ENCODE measurements at regions not wholly inside any gene's neighbourhood (a gene's known extent, or its start where the extent isn't known, plus 50 kb on each side); places are given as distances from the start of the nearest gene placed in this dataset.

GRCh38 chr3:76352511-76353284 is 567.3 kb upstream of the ZNF717 start:
- no peak for DNase-seq (ENCODE audit: extremely low read depth, low read depth)
- TF ChIP-seq CTCF (IDR thresholded peaks at IDR 0.05; ENCODE audit: low read depth, low read length, missing control alignments): no peak
- H3K4me3 ChIP-seq (replicated peaks; ENCODE audit: low read depth, low read length): no peak overlapping the region

GRCh38 chr3:76353683-76354082 is 568.3 kb upstream of the ZNF717 start:
- no peak for TF ChIP-seq CTCF (IDR thresholded peaks at IDR 0.05; ENCODE audit: low read depth, low read length, missing control alignments)
- H3K4me3 ChIP-seq (replicated peaks; ENCODE audit: low read depth, low read length): no peak overlapping the region
- DNase-seq (ENCODE audit: extremely low read depth, low read depth): no peak

DNA sequence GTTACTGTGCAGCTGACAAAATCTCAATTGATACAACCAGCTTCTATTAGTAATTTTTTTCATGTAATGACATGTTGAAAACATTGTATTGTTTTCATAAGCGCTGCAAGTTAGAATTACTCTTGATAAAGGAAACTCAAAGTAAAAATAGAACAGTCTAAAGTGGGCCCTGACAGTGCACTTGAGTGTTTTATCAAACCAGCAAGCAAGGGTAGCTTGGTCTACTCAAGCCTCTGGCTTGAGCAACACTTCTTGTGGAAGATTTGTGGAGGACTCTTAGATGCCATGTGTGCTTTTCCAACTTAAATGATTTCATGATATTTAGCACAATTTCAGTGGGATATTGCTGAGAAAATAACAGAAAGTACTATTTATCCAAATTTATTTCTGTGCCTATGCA is 575.7 kb upstream of the ZNF717 start:
- no peak for TF ChIP-seq CTCF (IDR thresholded peaks at IDR 0.05; ENCODE audit: low read depth, low read length, missing control alignments)
- DNase-seq (ENCODE audit: extremely low read depth, low read depth): no peak

GRCh38 chr3:76362643-76363042 is 577.3 kb upstream of the ZNF717 start:
- H3K4me3 ChIP-seq (replicated peaks; ENCODE audit: low read depth, low read length): no peak overlapping the region
- TF ChIP-seq CTCF (IDR thresholded peaks at IDR 0.05; ENCODE audit: low read depth, low read length, missing control alignments): no peak
- no peak for DNase-seq (ENCODE audit: extremely low read depth, low read depth)

More for the DNA sequence above, 575.7 kb upstream of the ZNF717 start:
- no peak overlapping the region for H3K4me3 ChIP-seq (replicated peaks; ENCODE audit: low read depth, low read length)

DNA sequence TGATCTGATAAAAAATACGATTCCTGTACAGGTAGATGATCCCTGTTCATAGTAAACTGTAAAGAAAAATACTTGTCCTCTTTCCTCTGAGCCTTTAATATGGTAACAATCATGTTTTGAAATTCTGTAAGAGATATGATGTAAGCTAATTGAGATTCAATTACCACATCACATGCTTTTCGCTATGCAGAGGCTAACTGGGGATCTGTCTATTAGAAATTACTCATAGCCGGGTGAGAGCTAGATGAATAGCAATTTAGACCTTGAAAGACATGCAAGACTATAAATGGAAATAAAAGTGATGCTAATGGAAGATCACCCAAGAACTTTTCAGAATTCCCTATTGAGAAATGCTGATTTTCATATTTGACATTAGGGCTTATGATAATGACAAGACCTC is 579.9 kb upstream of the ZNF717 start:
- DNase-seq (ENCODE audit: extremely low read depth, low read depth): no peak
- no peak for TF ChIP-seq CTCF (IDR thresholded peaks at IDR 0.05; ENCODE audit: low read depth, low read length, missing control alignments)

DNA sequence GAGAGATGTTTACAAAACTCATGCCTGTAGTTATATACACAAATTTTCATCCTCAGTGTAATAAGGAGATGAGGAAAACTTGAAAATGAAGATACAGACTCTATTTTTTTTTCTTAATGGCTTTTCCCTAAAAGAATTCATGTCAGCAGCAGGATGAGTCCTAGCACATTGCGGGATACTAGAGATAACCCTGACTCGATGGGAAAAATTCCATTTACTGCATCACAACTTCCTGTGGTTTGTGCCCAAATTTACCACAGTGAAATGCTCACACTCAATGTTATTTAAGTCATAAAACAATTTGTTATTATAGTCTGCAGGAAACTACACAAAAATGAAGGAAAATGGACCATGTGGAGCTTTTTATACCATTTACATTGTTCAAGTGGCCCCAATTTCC is 581.9 kb upstream of the ZNF717 start:
- TF ChIP-seq CTCF (IDR thresholded peaks at IDR 0.05; ENCODE audit: low read depth, low read length, missing control alignments): no peak
- DNase-seq (ENCODE audit: extremely low read depth, low read depth): no peak
- H3K4me3 ChIP-seq (replicated peaks; ENCODE audit: low read depth, low read length): no peak overlapping the region

More for the DNA sequence above, 579.9 kb upstream of the ZNF717 start:
- H3K4me3 ChIP-seq (replicated peaks; ENCODE audit: low read depth, low read length): no peak overlapping the region

DNA sequence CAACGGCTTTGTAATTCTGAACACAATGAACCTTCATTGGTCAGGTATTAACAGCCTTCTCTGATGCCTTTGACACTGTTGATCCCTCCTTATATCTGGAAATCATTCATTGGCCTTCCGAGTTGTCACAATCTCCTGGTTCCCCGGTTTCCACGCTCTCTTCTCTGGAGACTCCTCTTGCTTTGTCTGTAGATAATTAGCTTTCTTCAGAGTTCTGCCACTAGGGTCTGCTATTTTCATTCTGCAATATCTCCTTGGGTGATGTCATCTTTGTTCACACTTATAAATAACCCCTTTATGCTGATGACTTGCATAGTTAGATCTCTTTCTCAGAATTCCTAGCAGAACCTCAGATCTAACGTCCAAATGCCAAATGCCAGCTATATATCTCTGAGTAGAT is 583.8 kb upstream of the ZNF717 start:
- no peak for DNase-seq (ENCODE audit: extremely low read depth, low read depth)
- no peak for TF ChIP-seq CTCF (IDR thresholded peaks at IDR 0.05; ENCODE audit: low read depth, low read length, missing control alignments)
- H3K4me3 ChIP-seq (replicated peaks; ENCODE audit: low read depth, low read length): no peak overlapping the region
